Glomerular endothelial cell (primary cell): ENCODE measurements at regions not wholly inside any gene's neighbourhood (a gene's known extent, or its start where the extent isn't known, plus 50 kb on each side); places are given as distances from the start of the nearest gene placed in this dataset.

Experiments
- DNase-seq: peaks from one replicate; pipeline ENCODE4 v3.0.0-alpha.2; 2011; ENCODE audit warnings: low read depth, low spot score; ENCODE audit errors: extremely low read depth

GRCh38 chr3:56902468-56903160, 100.9 kb upstream of the ARHGEF3 start:
- no peak for DNase-seq

- no peak for DNase-seq
Measured at GRCh38 chr3:56900801-56901200, 99.1 kb upstream of the ARHGEF3 start.

- DNase-seq: no peak
Measured at GRCh38 chr3:56899851-56900250, 98.1 kb upstream of the ARHGEF3 start.

GRCh38 chr3:56899078-56899477, 97.3 kb upstream of the ARHGEF3 start:
- no peak for DNase-seq

GRCh38 chr3:56896357-56896756, 94.6 kb upstream of the ARHGEF3 start:
- DNase-seq: no peak

- no peak for DNase-seq
Measured at GRCh38 chr3:56894881-56895431, 93.2 kb upstream of the ARHGEF3 start.

- no peak for DNase-seq
Measured at GRCh38 chr3:56890448-56891091, 88.8 kb upstream of the ARHGEF3 start.

GRCh38 chr3:56889131-56889530, 87.4 kb upstream of the ARHGEF3 start:
- no peak for DNase-seq

GRCh38 chr3:56887402-56888025, 85.8 kb upstream of the ARHGEF3 start:
- DNase-seq: no peak

- DNase-seq: no peak
Measured at GRCh38 chr3:56886314-56886713, 84.6 kb upstream of the ARHGEF3 start.

GRCh38 chr3:56885879-56886278, 84.1 kb upstream of the ARHGEF3 start:
- DNase-seq: no peak

GRCh38 chr3:56885453-56885852, 83.7 kb upstream of the ARHGEF3 start:
- no peak for DNase-seq

- DNase-seq: no peak
Measured at GRCh38 chr3:56884387-56884786, 82.6 kb upstream of the ARHGEF3 start.

- no peak for DNase-seq
Measured at GRCh38 chr3:56883828-56884227, 82.1 kb upstream of the ARHGEF3 start.

- no peak for DNase-seq
Measured at GRCh38 chr3:56882896-56883295, 81.1 kb upstream of the ARHGEF3 start.

GRCh38 chr3:56881841-56882240, 80.1 kb upstream of the ARHGEF3 start:
- no peak for DNase-seq

GRCh38 chr3:56880720-56881575, 79.2 kb upstream of the ARHGEF3 start:
- DNase-seq: no peak

- DNase-seq: no peak
Measured at GRCh38 chr3:56879436-56880215, 77.9 kb upstream of the ARHGEF3 start.

- no peak for DNase-seq
Measured at GRCh38 chr3:56878074-56878473, 76.3 kb upstream of the ARHGEF3 start.

- DNase-seq: no peak
Measured at GRCh38 chr3:56876916-56877315, 75.2 kb upstream of the ARHGEF3 start.
